Dendritic cell treated with granulocyte-macrophage colony-stimulating factor and Interleukin-4, amounts not matched to agents 40 ng/mL and 50 ng/mL, for 4 days (primary cell): ENCODE measurements at regions not wholly inside any gene's neighbourhood (a gene's known extent, or its start where the extent isn't known, plus 50 kb on each side); places are given as distances from the start of the nearest gene placed in this dataset.
A peak's percentile ranks its signal among the peaks of the same experiment; 100 is the strongest.

Experiments
- H3K27ac Mint-ChIP-seq: one replicate; pipeline ENCODE4 v1.8.0; 2022; ENCODE audit warnings: mild to moderate bottlenecking, mixed read lengths
- H3K27me3 Mint-ChIP-seq: one replicate; pipeline ENCODE4 v1.8.0; 2022; ENCODE audit warnings: mild to moderate bottlenecking, mixed read lengths
- H3K36me3 Mint-ChIP-seq: one replicate; pipeline ENCODE4 v1.8.0; 2022; ENCODE audit warnings: low read depth, mixed read lengths
- H3K4me1 Mint-ChIP-seq: one replicate; pipeline ENCODE4 v1.8.0; 2022; ENCODE audit warnings: low read depth, mixed read lengths
- H3K4me3 Mint-ChIP-seq: one replicate; pipeline ENCODE4 v1.8.0; 2022; ENCODE audit warnings: mild to moderate bottlenecking, moderate library complexity, mixed read lengths
- H3K9me3 Mint-ChIP-seq: one replicate; pipeline ENCODE4 v1.8.0; 2022; ENCODE audit warnings: mixed read lengths
- intact Hi-C: fragments of 100-400 bp; cut with micrococcal nuclease; formaldehyde crosslinking; loops from one replicate; pipeline ENCODE4 v1.15.0; 2022

DNA sequence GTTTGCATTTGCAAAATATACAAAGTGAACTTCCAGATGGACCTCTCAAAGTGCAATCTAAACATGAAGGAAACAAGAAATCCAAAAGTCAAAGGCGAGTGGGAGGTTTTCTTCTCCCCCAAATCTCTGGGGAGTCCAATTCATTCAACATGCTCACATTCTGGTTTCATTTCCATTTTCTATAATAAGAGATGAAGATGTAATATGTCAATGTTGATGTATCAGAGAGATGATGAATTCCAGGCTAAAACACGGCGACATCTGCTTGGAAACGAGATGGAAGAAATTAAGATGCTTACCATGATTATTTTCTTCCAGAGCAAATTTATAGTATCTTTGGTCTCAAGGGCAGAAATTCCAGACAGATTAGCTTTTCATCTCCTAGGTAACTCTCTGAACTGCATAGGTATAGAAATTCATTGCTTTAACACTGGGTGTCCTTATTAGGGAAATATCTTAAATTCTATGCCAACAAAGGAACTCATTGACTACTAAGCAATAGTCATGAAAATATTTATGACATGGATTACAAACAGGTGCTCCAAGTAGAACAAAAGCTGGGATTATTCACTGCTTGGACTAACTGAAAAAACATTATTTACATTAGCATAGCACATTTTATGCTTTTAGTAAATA, 287.9 kb downstream of the SEC61B start:
- Mint-ChIP-seq H3K27ac (no peak overlapping the region), H3K36me3 (no peaks in the 10 kb centered on the region)
- intact Hi-C loops = loop anchor here (5.0 to 10.0 kb wide), 2 partner anchors 38 to 75 kb away; no protein-coding TSS in a partner anchor

DNA sequence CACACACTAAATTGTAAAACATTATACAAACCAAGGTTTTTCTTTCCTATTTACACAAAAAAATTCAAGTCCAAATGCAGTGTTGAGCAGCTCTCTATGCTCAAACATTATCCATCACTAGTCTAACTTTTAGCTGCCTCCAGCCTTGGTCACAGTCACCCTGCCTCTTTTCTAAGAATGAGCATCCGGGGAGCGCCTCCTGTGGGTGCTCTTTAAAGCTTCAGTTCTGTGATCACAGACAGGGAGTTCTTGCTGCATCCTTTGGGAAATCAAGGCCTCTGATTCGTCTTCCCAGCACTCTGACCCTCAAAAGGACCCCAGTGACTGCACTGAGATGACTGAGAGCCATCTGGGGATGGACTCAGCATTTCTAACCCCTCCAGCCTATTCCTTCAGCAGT, 289.6 kb downstream of the SEC61B start:
- no peaks in the 10 kb centered on the region for H3K9me3 Mint-ChIP-seq
- H3K27ac Mint-ChIP-seq = no peak overlapping the region
- no peaks in the 10 kb centered on the region for H3K36me3 Mint-ChIP-seq
- H3K27me3 Mint-ChIP-seq = no peaks in the 10 kb centered on the region
- intact Hi-C loops = loop anchor here (5.0 to 10.0 kb wide), 2 partner anchors 39 to 77 kb away; no protein-coding TSS in a partner anchor
- peaks cover 42% of the 10 kb centered on the region for H3K4me1 Mint-ChIP-seq
- no peak overlapping the region for H3K4me3 Mint-ChIP-seq

More for the DNA sequence above, 287.9 kb downstream of the SEC61B start:
- Mint-ChIP-seq H3K9me3 (no peaks in the 10 kb centered on the region), H3K27me3 (peaks cover 5% of the 10 kb centered on the region), H3K4me1 (peaks cover 25% of the 10 kb centered on the region), H3K4me3 (no peak overlapping the region)

DNA sequence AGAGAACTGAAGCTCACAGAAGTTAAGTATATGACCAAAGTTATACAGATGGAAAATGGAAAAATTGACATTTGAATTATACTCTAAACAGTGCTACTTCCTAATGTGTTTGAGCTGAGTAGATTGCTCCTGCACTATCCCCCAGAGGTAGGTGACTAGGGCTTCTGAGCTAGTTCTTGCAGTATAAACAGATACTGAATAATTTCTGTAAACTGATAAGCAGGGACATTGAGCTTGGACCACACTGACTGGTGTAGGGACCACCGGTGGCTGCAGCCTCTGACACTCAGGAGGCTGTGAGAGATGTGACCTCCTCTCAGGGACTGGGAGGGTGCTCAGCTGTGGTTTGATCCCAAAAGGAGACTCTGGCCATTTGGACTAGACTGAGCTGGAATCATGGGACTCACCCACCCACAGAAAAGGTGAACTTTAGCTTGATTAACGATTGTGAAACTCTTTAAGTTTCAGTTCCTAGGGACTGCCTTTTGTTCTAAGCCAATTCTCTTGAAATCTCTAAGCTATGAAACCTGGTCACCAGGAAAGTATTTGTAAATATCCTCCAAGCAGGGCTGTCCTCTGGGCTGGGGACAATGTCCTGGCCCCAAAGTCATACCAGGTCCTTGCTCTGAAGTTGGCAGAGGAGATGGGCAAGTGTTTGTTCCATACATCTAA, 291.5 kb downstream of the SEC61B start:
- Mint-ChIP-seq H3K4me3 (no peak overlapping the region), H3K9me3 (no peaks in the 10 kb centered on the region), H3K27me3 (no peaks in the 10 kb centered on the region), H3K27ac (peak overlapping the region; percentile 81), H3K36me3 (no peaks in the 10 kb centered on the region), H3K4me1 (peaks cover 50% of the 10 kb centered on the region)
- intact Hi-C loops = loop anchor here (5.0 to 10.0 kb wide), 2 partner anchors 41 to 79 kb away; no protein-coding TSS in a partner anchor

DNA sequence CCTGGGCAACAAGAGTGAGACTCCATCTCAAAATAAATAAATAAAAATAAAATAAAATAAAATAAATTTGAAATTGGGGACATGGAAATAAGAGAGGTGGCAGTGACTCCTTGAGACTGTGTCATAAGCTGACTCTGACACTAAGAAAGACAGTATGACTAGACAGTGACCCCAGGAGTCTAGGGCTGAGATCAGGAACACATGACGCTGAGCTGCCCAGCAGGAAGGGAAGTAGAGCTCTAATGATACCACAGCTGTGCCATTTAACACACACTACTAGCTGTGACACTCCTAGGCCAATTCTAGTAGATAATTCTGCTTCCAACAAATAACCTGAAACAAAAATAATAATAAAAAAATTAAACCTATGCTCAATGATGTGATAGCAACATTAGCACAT, 293.0 kb downstream of the SEC61B start:
- Mint-ChIP-seq H3K27ac (peak overlapping the region; percentile 81), H3K27me3 (peaks cover 2% of the 10 kb centered on the region), H3K4me1 (peaks cover 50% of the 10 kb centered on the region), H3K36me3 (no peaks in the 10 kb centered on the region), H3K4me3 (no peak overlapping the region), H3K9me3 (no peaks in the 10 kb centered on the region)
- intact Hi-C loops = loop anchor here (10.0 kb wide), 1 partner anchor 80 kb away; no protein-coding TSS in a partner anchor

DNA sequence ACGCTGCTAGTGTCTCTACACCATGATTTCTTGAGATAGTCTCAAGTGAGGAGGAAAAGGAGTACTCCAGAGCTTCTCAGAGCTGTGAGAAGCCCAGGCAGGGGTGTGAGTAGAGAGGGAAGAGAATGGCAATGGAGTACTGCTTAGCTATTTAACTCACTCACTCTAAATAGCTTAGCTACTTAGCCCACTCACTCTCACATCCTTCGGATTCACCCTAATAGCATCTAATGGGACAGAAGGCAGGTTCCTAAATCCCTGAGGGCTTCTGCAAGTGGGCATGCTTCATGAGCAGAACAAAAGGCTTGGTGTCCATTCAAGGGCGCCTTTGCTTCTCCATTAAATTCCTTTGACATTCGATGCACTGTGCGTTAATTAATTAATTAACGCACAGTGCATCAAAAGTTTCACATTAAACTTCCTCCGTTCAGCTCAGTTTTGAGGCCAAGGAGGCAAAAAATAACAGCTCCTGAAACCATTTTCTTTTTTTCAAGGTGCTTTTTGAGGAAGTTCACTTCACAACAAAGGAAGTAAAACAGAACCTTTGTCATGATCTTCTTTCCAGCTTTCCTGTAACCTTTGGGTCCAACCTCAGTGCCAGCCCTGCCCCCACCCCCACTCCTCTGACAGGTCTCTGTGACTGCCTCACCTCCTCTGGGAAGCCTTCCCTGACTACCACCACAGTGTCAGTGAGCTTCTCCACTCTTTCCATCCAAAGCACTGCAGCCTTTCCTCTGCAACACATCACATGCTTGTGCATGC, 294.0 kb downstream of the SEC61B start:
- peaks cover 55% of the 10 kb centered on the region for H3K4me1 Mint-ChIP-seq
- H3K27me3 Mint-ChIP-seq = peaks cover 2% of the 10 kb centered on the region
- no peaks in the 10 kb centered on the region for H3K36me3 Mint-ChIP-seq
- no peaks in the 10 kb centered on the region for H3K9me3 Mint-ChIP-seq
- H3K27ac Mint-ChIP-seq = peak overlapping the region; percentile 67
- no peak overlapping the region for H3K4me3 Mint-ChIP-seq
- intact Hi-C loops = loop anchor here (10.0 kb wide), 1 partner anchor 81 kb away; no protein-coding TSS in a partner anchor

DNA sequence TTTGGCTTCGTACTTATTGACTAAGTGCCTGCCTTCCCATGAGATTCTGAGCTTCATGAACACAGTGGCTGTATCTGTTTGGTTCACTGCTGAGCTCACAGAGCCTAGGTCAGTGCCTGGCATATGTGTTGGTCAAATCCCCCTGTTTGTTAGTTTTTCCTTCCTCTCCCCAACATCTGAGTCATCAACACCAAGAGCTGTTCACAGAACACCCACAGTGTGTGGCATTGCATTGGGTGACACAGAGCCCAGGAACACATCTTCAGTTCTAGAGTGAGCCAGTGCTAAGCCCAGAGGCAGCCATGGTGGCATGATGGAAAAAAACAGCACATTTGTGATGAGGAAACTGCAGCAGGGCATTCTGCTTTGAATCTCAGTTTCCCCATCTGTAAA, 294.6 kb downstream of the SEC61B start:
- Mint-ChIP-seq H3K4me1 (peaks cover 55% of the 10 kb centered on the region), H3K27me3 (peaks cover 2% of the 10 kb centered on the region), H3K4me3 (no peak overlapping the region), H3K9me3 (no peaks in the 10 kb centered on the region), H3K36me3 (no peaks in the 10 kb centered on the region), H3K27ac (peak overlapping the region; percentile 67)
- intact Hi-C loops = loop anchor here (10.0 kb wide), 1 partner anchor 82 kb away; no protein-coding TSS in a partner anchor

DNA sequence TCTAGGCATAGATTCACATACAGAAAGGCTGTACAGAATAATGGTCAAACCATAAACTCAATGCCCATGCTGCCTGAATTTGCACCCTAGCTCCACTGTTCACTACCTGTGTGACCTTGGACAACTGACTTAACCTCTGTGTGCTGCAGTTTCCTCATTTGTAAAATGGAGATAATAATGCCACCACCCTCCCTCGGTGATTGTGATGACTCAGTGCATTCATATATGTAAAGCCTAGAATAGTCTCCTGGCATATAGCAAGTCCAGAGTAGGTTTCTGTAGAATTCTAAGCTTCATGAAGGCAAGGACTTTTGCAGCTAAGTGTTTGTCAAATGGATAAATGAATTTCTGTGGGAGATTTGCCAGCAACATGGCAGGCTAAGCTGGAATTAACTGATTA, 297.8 kb upstream of the NR4A3 start:
- Mint-ChIP-seq H3K27me3 (peaks cover 2% of the 10 kb centered on the region), H3K36me3 (no peaks in the 10 kb centered on the region), H3K4me3 (no peak overlapping the region), H3K27ac (no peak overlapping the region), H3K4me1 (peaks cover 5% of the 10 kb centered on the region), H3K9me3 (no peaks in the 10 kb centered on the region)
- intact Hi-C loops = no loop called here

DNA sequence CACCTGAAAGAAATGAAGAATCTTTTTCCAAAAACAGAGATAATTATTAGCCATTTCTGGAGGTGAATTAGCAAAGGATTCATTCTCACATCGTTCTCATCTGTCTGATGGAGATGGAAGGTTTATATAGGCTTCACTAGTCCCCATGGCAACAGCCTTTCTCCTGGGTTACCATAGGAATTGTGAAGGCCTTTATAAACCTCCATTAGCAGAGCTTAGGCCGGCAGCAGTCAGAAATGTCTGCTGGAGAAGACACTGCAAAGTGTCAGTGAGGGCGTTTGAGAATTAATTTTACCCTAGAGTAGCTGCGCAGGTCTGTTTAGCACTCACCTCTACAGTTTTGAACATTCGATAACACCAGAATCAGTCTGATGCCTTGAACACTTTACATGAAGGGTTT, 290.4 kb upstream of the NR4A3 start:
- H3K36me3 Mint-ChIP-seq = no peaks in the 10 kb centered on the region
- no peak overlapping the region for H3K4me3 Mint-ChIP-seq
- H3K27ac Mint-ChIP-seq = no peak overlapping the region
- H3K9me3 Mint-ChIP-seq = no peaks in the 10 kb centered on the region
- peaks cover under 1% of the 10 kb centered on the region for H3K27me3 Mint-ChIP-seq
- intact Hi-C loops = no loop called here
- no peaks in the 10 kb centered on the region for H3K4me1 Mint-ChIP-seq

DNA sequence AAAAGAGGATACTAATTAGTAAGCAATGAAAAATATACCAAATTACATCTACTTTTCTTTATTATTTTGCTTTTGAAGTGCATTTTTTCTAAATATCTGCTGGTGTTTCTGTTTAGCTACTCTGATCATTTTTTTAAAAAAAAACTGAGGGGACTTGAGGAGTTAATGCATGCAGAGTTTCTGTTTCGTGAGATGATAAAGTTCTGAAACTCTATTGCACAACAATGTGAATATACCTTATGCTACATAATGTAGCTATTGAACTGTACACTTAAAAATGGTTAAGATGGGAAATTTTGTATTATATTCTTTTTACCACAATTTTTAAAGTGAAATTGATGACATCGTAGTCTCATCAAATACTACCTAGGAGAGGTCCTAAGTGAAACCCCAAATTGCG, 288.3 kb upstream of the NR4A3 start:
- Mint-ChIP-seq H3K36me3 (no peaks in the 10 kb centered on the region), H3K9me3 (no peaks in the 10 kb centered on the region), H3K4me1 (no peaks in the 10 kb centered on the region), H3K27me3 (peaks cover 2% of the 10 kb centered on the region), H3K4me3 (no peak overlapping the region), H3K27ac (no peak overlapping the region)
- intact Hi-C loops = no loop called here

DNA sequence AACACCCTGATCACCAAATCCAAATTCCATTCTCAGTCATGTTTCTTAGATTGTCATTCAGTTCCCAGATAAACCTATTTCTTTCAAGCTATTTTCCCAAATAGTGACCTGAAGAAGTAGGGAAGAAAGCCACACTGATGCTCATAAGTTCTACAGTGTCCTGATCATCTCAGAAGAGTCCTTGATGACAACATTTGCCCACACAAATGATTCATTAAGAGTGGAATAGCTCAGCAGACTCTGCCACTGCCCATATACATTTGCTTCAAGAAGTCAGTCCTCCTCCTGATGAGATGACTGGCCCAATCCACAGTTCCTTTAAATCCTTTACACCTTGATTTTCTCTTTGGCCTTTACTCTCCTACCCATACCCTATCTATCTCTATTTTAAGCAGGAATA, 283.7 kb upstream of the NR4A3 start:
- H3K9me3 Mint-ChIP-seq = no peaks in the 10 kb centered on the region
- no peak overlapping the region for H3K4me3 Mint-ChIP-seq
- H3K27ac Mint-ChIP-seq = no peak overlapping the region
- peaks cover 2% of the 10 kb centered on the region for H3K27me3 Mint-ChIP-seq
- H3K36me3 Mint-ChIP-seq = no peaks in the 10 kb centered on the region
- intact Hi-C loops = no loop called here
- H3K4me1 Mint-ChIP-seq = no peaks in the 10 kb centered on the region

DNA sequence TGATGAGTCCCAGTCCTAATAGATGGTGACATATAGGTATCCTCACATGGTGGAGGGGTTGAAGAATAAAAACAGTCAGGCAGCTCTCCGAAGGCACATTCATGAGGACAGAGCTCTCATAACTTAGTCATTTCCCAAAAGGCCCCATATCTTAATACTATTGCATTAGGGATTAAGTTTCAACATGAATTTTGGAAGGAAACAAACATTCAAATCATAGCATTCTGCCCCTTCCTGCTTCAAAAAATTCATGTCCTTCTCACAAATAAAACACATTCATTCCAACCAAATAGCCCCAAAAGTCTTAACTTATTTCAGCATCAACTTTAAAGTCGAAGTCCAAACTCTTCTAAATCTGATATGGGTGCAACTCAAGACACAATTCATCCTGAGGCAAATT, 277.2 kb upstream of the NR4A3 start:
- Mint-ChIP-seq H3K9me3 (peaks cover 2% of the 10 kb centered on the region), H3K27ac (no peak overlapping the region), H3K4me1 (no peaks in the 10 kb centered on the region), H3K4me3 (no peak overlapping the region), H3K36me3 (no peaks in the 10 kb centered on the region), H3K27me3 (no peaks in the 10 kb centered on the region)
- intact Hi-C loops = no loop called here

DNA sequence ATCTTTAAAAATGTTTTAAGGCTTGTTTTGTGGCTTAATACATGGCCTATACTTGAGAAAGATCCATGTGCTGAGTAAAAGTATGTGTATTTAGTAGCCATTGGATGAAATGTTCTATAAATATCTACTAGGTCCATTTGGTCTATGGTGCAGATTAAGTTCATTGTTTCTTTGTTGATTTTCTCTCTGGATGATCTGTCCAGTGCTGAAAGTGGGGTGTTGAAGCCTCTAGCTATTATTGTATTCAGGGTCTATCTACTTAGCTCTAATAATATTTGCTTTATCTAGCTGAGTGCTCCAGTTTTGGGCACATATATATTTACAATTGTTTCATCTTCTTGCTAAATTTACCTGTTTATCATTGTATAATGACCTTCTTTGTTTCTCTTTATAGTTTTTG, 272.2 kb upstream of the NR4A3 start:
- Mint-ChIP-seq H3K27me3 (no peaks in the 10 kb centered on the region), H3K27ac (no peak overlapping the region), H3K4me1 (no peaks in the 10 kb centered on the region), H3K9me3 (peaks cover 45% of the 10 kb centered on the region), H3K4me3 (no peak overlapping the region), H3K36me3 (no peaks in the 10 kb centered on the region)
- intact Hi-C loops = no loop called here

DNA sequence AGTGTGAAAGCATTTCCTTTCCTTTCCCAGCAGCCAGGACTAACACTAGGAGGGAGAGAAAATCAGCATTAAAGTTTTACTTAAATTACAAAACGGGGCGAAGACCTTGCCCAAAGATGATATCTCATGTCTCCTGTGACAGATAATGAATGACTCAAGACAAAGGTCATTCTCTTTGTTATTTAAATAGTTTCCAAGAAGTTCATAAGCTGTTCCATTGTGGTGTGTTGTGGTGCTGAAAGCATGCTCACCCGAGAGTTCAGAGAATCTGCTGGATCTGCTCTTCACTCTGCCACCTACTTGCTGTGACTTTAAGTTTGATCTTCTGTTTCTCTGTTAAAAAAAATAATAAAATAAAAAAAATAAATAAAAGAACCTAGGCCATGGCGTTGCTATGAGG, 265.9 kb upstream of the NR4A3 start:
- no peaks in the 10 kb centered on the region for H3K27me3 Mint-ChIP-seq
- intact Hi-C loops = no loop called here
- no peaks in the 10 kb centered on the region for H3K4me1 Mint-ChIP-seq
- H3K4me3 Mint-ChIP-seq = no peak overlapping the region
- H3K27ac Mint-ChIP-seq = no peak overlapping the region
- peaks cover 40% of the 10 kb centered on the region for H3K9me3 Mint-ChIP-seq
- no peaks in the 10 kb centered on the region for H3K36me3 Mint-ChIP-seq

DNA sequence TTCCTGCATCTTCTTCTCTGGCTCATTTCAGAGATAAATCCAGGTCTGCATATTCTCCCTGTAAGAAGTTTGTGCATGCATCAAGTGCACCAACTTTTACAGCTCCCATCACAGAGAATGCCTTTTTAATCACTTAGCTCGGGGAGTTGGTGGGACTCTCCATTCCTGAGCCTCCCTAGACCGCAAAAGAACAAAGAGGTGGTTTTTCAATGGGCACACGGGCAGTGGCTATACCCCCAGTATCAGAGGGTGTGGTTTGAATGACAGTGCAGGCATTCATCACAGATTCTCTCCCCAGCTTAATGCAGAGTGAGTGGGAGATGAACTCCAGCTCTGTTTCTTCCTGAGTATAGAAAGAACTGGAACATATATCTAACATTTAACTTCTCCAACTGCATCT, 264.7 kb upstream of the NR4A3 start:
- intact Hi-C loops = no loop called here

More for the DNA sequence above, 264.7 kb upstream of the NR4A3 start:
- no peaks in the 10 kb centered on the region for H3K27me3 Mint-ChIP-seq
- H3K27ac Mint-ChIP-seq = no peak overlapping the region
- H3K9me3 Mint-ChIP-seq = peaks cover 28% of the 10 kb centered on the region
- no peaks in the 10 kb centered on the region for H3K36me3 Mint-ChIP-seq
- H3K4me3 Mint-ChIP-seq = no peak overlapping the region
- no peaks in the 10 kb centered on the region for H3K4me1 Mint-ChIP-seq
